NCI-H2107 treated with DMSO at 0.1 percent for 48 hours (cell line): ENCODE measurements at regions not wholly inside any gene's neighbourhood (a gene's known extent, or its start where the extent isn't known, plus 50 kb on each side); places are given as distances from the start of the nearest gene placed in this dataset.

Experiments
- DNase-seq: peaks from one replicate; lab custom pipeline; 2025; ENCODE audit not compliant: unreplicated experiment; lab: John Stamatoyannopoulos, UW

GRCh38 chr1:193311226-193311948 lies 125.0 kb upstream of the B3GALT2 start:
- DNase-seq, result no peak

- DNase-seq, result peak; percentile 91
Observed at GRCh38 chr1:193310564-193310963, 124.2 kb upstream of the B3GALT2 start.

GRCh38 chr1:193309936-193310475 lies 123.6 kb upstream of the B3GALT2 start:
- DNase-seq, result no peak

- DNase-seq, result peak; percentile 16
Observed at GRCh38 chr1:193308438-193308837, 122.0 kb upstream of the B3GALT2 start.

GRCh38 chr1:193306430-193306829 lies 120.0 kb upstream of the B3GALT2 start:
- DNase-seq, result no peak
